ENCODE measurements at regions not wholly inside any gene's neighbourhood (a gene's known extent, or its start where the extent isn't known, plus 50 kb on each side); places are given as distances from the start of the nearest gene placed in this dataset.

- TF ChIP-seq EP300 (IDR thresholded peaks at IDR 0.05) (no peak), CTCF (IDR thresholded peaks at IDR 0.05) (no peak)
Observed at GRCh38 chr10:2459713-2460112, 607.6 kb upstream of the PFKP start.

All from suprapubic skin (tissue), 3 donors.